ENCODE measurements at regions not wholly inside any gene's neighbourhood (a gene's known extent, or its start where the extent isn't known, plus 50 kb on each side); places are given as distances from the start of the nearest gene placed in this dataset.

DNA sequence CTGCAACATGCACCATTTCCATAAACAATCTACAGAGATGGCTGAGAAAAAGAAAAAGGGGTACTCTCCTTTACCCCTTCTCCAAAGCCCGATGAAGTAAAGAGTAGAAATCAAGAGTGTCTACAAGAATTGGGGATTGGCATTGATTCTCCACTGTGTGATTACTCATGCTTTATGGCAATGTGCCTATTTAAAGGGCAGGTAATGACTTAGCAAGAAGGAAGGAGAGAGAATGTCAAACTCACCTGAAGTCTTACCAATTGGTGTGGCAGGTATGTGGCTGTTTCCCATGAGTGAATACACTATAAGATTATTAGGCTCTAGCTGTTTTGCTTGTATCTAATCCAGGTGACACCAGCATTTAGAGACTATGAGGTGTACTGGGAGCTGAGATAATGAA lies 275.3 kb downstream of the CCER1 start:
- TF ChIP-seq EZH2 (IDR thresholded peaks at IDR 0.05) (no peak), POLR2AphosphoS5 (IDR thresholded peaks at IDR 0.05; ENCODE audit: borderline replicate concordance, low read depth, low read length) (no peak), FOXP2 (optimal IDR thresholded peaks at IDR 0.05; ENCODE audit: control extremely low read depth, extremely low read length, insufficient read depth) (no peak)
